ENCODE measurements at regions not wholly inside any gene's neighbourhood (a gene's known extent, or its start where the extent isn't known, plus 50 kb on each side); places are given as distances from the start of the nearest gene placed in this dataset.

DNA sequence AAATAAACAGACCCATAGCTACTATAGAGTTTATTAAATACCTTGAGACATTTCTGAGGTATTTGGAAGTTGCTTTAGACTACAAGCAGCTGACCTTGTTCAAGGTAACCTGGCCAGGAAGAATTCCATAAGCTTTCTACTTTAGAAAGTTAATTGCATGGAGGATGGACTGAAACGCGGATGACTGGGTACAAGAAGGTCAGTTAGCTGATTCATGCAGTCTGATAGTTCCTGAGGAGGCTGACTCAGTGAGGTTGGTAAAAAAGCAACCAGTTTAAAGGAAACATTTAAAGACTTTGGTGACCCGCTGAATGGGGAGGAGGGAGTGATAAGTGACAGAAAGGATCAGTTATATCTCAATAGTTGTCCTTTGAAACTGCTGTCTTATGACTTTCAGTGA is 670.1 kb upstream of the CDH9 start:
- no peak for DNase-seq (ENCODE audit: low read depth)

- DNase-seq (ENCODE audit: low read depth), result no peak
Observed at GRCh38 chr5:27706832-27707231, 668.4 kb upstream of the CDH9 start.

DNA sequence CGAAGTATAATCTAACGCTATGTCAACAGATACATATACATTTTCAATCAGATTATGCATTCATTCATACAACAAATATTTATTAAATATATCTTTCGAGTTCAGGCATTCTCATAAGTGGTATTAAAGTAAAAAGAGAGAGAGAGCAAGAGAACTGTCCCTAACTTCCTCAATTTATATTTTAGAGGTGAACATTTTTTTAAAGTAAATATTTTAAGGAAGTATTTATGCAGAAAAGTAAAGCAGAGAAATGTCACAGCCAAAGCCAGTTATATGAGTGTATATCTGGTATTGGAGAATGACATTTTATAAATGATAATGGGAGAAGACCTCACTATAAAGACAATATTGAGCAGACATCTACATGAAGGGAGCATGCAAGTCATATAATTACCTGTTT is 667.3 kb upstream of the CDH9 start:
- no peak for DNase-seq (ENCODE audit: low read depth)

DNA sequence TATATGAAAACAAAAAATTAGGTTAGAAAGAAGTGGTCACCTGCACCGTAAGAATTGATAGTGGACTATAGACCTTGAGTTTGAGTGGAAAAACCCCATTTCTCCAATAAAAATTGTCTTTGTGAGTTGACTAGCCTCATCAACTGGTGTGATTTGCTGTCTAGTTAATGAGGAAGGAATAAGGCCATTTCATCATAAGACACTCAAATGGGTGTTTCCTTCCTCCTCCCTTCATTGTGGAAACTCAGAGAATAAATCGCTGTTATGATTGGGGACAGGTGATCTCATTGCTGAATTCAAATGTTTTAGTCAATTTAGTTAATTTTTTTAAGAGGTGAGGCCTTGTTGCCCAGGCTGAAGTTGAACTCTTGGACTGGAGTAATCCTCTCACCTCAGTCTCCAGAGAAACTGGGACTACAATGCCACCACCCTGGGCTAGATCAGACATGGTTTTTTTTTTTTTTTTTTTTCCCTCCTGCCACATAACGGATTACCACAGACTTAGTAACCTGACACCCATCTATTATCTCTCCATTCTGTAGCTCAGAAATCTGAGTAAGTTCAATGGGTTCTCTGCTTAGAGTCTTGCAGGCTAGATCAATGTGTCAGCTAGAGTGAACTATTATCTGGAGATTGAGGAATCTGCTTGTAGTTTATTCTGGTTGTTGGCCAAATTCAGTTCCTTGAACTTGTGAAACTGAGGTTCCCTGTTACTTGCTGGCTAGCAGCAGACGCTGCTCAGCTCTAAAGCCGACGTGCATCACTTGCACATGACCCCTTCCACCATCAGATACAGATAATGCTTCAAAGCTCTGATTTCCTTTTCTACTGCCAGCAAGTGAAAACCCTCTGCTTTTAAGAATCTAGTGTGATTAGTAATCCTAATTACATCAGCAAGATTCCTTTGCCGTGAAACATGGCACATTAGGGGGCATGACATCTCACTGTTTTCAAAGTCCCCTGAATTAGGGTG is 663.8 kb upstream of the CDH9 start:
- no peak for DNase-seq (ENCODE audit: low read depth)

GRCh38 chr5:27700526-27700925 is 662.1 kb upstream of the CDH9 start:
- no peak for DNase-seq (ENCODE audit: low read depth)

DNA sequence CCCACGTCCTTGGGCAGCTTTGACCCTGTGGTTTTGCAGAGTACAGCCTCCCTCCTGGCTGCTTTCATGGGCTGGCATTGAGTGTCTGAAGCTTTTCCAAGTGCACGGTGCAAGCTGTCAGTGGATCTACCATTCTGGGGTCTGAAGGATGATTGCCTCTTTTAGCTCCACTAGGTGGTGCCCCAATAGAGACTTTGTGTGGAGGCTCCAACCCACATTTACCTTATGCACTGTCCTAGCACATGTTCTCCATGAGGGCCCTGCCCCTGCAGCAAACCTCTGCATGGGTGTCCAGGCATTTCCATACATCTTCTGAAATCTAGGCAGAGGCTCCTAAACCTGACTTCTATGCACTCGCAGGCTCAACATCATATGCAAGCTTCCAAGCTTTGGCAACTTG is 644.2 kb upstream of the CDH9 start:
- no peak for DNase-seq (ENCODE audit: low read depth)

DNA sequence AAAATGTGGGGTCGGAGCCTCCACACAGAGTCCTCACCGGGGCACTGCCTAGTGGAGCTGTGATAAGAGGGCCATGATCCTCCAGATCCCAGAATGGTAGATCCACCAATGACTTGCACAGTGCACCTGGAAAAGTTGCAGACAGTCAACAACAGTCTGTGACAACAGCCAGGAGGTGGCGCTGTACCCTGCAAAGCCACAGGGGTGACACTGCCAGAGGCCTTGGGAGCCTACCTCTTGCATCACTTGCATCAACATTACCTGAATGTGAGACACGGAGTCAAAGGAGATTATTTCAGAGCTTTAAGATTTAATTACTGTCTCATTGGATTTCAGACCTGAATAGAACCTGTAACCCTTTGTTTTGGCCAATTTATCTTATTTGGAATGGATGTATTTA is 614.1 kb upstream of the CDH9 start:
- no peak for DNase-seq (ENCODE audit: low read depth)

DNA sequence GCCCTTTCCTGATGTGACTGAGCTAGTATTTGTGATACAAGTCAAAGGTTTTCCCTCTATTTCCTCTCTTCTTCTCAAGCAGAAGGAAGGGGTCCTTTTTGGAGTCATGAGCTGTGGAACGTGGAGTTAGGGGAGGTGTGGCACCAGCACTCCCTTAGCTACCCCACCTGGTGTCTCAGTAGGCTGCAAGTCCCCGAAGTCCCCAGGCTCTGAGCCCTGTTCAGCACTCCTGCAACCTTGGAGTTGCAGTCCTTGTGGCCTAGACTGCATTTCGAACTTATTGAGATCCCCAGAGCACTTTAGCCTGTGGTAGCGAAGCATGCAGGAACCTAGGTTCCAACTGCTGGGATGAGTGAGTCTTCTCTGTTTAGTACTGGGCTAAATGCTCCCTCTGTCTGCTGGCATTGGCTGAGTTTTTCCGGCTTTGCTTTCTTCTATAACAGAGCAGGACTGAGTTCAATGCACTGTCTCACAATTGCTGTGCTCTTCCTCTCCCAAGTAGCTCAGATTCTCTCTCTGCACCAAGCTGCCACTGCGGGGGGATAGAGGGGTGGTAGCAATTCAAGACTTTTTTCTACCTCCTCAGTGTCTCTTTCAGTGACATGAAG is 600.7 kb upstream of the CDH9 start:
- no peak for DNase-seq (ENCODE audit: low read depth)

GRCh38 chr5:27619982-27620381 is 581.6 kb upstream of the CDH9 start:
- no peak for DNase-seq (ENCODE audit: low read depth)

- DNase-seq (ENCODE audit: low read depth), result no peak
Observed at GRCh38 chr5:27612161-27612560, 573.8 kb upstream of the CDH9 start.

DNA sequence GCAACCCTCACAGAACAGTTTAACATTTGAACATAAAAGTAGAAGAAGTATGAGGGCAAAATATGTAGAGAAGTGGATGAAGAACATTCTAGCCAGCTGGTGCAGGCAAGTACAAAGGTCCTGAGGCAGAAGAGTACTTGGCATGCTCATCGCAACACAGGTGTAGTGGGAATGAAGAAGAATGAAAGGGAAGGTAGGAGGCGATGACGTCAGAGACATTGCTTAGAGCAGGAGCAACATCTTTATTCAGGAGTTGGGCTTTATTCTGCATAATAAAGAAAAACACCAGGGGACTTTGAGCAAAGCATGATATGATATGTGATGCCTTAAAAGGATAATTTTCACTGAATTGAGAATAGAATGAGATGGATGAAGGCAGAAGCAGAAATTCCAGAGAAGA is 570.6 kb upstream of the CDH9 start:
- no peak for DNase-seq (ENCODE audit: low read depth)

DNA sequence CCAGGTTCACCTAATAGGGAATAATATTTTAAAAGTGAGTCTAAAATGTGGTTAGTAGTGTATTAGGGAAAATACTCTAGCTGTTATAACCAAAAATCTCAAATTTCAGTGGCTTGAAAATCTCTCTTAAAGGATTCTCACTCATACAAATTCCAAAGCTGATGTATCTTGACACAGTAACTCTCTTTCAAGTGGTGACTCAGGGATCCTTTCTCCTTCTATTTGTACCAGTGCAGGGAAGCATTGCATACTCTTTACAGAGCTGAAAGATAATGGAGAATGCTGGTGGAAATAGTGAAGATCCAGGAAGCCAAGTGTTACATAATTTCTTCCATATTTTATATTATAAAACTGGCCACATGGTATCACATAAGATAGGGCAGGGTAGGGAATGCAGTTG is 560.2 kb upstream of the CDH9 start:
- no peak for DNase-seq (ENCODE audit: low read depth)

- DNase-seq (ENCODE audit: low read depth), result no peak
Observed at GRCh38 chr5:27594141-27594540, 555.8 kb upstream of the CDH9 start.

- DNase-seq (ENCODE audit: low read depth), result no peak
Observed at GRCh38 chr5:27592231-27592630, 553.8 kb upstream of the CDH9 start.

GRCh38 chr5:27590503-27590902 is 552.1 kb upstream of the CDH9 start:
- no peak for DNase-seq (ENCODE audit: low read depth)

DNA sequence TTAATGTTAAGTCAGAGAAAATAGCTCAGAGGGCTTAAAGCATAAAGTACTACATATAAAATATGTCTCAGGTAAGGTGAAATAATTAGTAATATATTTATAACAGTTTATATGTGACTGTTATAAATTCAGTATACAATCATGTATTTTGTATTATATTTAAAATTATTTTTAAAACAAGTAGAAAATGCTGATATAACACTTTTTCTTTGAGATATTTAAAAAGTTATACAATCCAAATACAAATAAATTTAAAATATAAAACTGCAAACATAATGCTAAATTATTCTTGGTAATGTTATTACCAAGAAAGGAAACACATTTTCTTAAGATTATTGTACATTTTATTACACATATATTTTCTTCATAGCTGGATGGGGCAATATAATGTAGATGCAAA is 539.9 kb upstream of the CDH9 start:
- no peak for DNase-seq (ENCODE audit: low read depth)

GRCh38 chr5:27571681-27572080 is 533.3 kb upstream of the CDH9 start:
- DNase-seq (ENCODE audit: low read depth), result no peak

DNA sequence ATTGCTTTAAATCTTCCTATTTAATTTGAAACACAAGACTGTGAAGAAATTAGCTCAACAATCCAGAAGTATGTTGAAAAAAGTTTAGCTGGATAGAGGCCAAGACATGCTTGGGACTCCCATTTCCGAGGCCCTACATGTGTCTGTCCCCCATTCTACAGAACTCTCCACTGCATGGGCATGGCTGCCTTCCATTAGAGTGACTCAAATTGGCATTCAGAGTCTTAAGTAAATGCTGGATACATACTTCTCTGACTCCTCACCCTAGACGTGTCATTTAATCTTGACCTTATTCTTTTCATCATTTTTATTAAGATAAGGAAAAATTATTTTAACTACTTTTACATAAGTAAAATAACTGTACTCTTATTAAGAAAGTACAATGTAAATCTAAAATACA is 530.4 kb upstream of the CDH9 start:
- no peak for DNase-seq (ENCODE audit: low read depth)

GRCh38 chr5:27561408-27561807 is 523.0 kb upstream of the CDH9 start:
- no peak for DNase-seq (ENCODE audit: low read depth)

DNA sequence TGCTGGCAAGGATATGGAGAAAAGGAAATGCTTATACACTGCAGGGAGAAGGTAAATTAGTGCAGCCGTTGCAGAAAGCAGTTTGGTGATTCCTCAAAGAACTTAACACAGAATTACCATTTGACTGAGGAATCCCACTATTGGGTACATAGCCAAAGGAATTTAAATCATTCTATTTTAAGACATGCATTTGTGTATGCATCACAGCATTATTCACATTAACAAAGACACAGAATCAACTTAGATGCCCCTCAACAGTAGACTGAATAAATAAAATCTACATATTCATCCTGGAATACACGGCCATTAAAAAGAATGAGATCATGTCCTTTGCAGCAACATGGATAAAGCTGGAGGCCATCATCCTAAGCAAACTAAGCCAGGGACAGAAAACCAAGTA is 510.1 kb upstream of the CDH9 start:
- DNase-seq (ENCODE audit: low read depth), result no peak

DNA sequence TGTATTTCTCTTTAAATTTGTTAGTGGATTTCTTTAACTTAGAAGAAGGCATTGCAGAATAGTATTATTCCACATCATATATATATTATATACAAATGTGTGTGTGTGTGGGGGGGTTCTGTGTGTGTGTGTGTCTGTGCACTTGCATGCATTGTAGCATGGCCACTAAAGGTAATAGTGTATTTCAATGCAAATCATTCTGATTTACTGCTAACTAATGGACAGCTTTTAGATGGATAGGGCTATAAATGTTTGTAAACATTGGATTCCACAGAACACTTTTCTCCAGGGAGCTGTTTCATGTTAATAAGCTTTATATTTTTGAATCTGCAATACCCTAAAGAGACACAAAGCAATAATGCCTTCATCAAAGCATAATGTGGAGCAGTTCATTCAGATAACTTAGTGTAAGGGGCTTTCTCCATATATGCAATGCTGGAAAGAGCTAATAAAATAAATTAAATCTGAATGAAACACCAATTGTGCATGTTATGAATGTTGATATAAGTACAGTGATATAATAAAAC is 496.7 kb upstream of the CDH9 start:
- DNase-seq (ENCODE audit: low read depth), result no peak

DNA sequence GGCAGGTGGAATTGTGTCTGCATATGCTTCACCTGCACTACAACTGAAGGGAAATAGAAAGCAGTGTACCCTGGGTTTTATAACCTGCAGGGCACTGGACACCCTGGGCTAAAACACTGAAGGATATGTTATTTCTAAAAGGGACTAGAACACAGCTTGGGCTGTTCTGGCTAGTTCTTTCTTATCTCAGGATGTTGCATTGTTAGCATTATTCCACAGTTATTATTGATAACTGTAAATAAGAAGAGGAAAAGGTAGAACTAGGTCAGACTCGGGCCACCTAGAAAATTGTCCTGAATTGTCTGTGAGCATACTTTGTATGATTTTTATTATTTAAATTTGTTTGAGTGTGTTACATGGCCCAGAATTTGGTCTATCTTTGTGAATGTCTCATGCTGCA is 493.9 kb upstream of the CDH9 start:
- DNase-seq (ENCODE audit: low read depth), result no peak

GRCh38 chr5:27524515-27524914 is 486.1 kb upstream of the CDH9 start:
- DNase-seq (ENCODE audit: low read depth), result no peak

Measured in forelimb muscle (tissue), 1 donor.